C4-2B (cell line): ENCODE measurements at regions not wholly inside any gene's neighbourhood (a gene's known extent, or its start where the extent isn't known, plus 50 kb on each side); places are given as distances from the start of the nearest gene placed in this dataset.

ENCODE experiments used
- CTCF ChIP-seq: fragments of 450-650 bp; conservative IDR thresholded peaks from 2 replicates; pipeline ENCODE4 v1.5.1; 2017; ENCODE audit warnings: mild to moderate bottlenecking
- ZFX ChIP-seq: fragments of 450-650 bp; IDR thresholded peaks from 2 replicates; pipeline ENCODE4 v1.6.1; 2017

- TF ChIP-seq CTCF (no peak), ZFX (no peak)
Observed at GRCh38 chr17:72511874-72512273, 391.1 kb downstream of the SOX9 start.
